Activated CD8-positive, alpha-beta T cell treated with anti-CD3 and anti-CD28 coated beads, Interleukin-2, amount 10 ng/mL, durations not matched to agents 7 days and 5 days (primary cell): ENCODE measurements at regions not wholly inside any gene's neighbourhood (a gene's known extent, or its start where the extent isn't known, plus 50 kb on each side); places are given as distances from the start of the nearest gene placed in this dataset.

Experiments
- ATAC-seq: fragments of 150-1000 bp; cut with Tn5 transposase; one replicate; pipeline ENCODE4 v1.10.0; 2021; ENCODE audit warnings: moderate library complexity
- CTCF ChIA-PET: fragments of 350-600 bp; sonication (Branson Sonifier 250); formaldehyde crosslinking; loops from one replicate; lab custom pipeline; 2021; ENCODE audit warnings: antibody characterized with exemption; lab: Charles Lee
- POLR2A ChIA-PET: fragments of 350-600 bp; sonication (Branson Sonifier 250); formaldehyde crosslinking; loops from one replicate; lab custom pipeline; 2021; ENCODE audit warnings: antibody characterized with exemption; lab: Charles Lee
- DNase-seq: peaks from one replicate; pipeline ENCODE4 v3.0.0-alpha.2; 2020
- H3K27ac Mint-ChIP-seq: one replicate; pipeline ENCODE4 v1.8.0; 2021; ENCODE audit warnings: mild to moderate bottlenecking, mixed read lengths
- H3K27me3 Mint-ChIP-seq: one replicate; pipeline ENCODE4 v1.8.0; 2021; ENCODE audit warnings: low read depth, mixed read lengths
- H3K36me3 Mint-ChIP-seq: one replicate; pipeline ENCODE4 v1.8.0; 2021; ENCODE audit warnings: low read depth, mixed read lengths
- H3K4me1 Mint-ChIP-seq: one replicate; pipeline ENCODE4 v1.8.0; 2021; ENCODE audit warnings: low read depth, mixed read lengths
- H3K4me3 Mint-ChIP-seq: one replicate; pipeline ENCODE4 v1.8.0; 2021; ENCODE audit warnings: mild to moderate bottlenecking, mixed read lengths
- H3K9me3 Mint-ChIP-seq: one replicate; pipeline ENCODE4 v1.8.0; 2022; ENCODE audit warnings: mixed read lengths; ENCODE audit not compliant: insufficient read depth

DNA sequence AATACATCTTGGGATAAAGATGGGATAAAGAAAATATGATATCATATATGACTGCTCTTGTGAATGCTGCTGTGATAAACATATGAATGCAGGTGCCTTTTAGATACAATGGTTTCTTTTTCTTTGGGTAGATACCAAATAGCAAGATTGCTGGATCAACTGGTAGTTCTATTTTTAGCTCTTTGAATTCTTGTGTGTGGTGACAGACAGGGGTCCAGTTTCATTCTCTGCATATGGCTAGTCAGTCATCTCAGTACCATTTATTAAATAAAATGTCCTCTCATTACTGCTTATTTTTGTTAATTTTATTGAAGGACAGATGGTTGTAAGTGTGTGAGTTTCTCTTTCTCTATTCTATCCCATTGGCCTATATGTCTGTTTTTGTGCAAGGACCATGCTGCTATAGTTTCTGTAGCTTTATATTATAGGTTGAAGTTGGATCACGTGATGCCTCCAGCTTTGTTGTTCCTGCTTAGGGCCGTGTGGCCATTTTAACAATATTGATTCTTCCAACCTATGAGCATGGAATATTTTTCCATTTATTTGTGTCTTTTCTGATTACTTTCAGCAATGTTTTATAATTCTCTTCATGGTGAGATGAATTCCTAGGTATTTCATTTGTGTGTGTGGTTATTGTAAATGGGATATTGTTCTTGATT lies 1089.8 kb upstream of the CADM2 start:
- no peaks in the 10 kb centered on the region for H3K4me1 Mint-ChIP-seq
- ATAC-seq (no peak), DNase-seq (no peak)
- no peaks in the 10 kb centered on the region for H3K27me3 Mint-ChIP-seq
- no peak overlapping the region for H3K27ac Mint-ChIP-seq
- ChIA-PET CTCF (no interaction called here), POLR2A (no interaction called here)
- peaks cover 12% of the 10 kb centered on the region for H3K9me3 Mint-ChIP-seq
- no peak overlapping the region for H3K4me3 Mint-ChIP-seq
- H3K36me3 Mint-ChIP-seq, result no peaks in the 10 kb centered on the region

DNA sequence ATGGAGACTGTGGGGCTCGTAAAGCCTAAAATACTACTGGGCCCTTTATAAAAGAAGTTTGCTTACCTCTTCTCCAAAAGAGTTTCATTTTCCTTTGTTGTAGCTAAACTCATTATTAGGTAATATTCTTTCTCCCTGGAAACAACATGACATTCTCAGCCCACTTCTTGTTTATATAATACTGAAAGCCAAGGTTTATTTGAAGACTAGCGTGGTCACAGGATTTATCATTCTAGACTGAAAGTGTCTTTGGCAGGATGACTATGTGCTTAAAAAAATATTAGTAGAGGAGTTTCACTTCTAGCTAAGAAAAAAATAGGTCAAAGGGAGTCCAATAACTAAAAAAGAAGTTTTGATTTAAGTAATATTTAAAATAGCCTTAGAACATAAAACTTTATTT lies 1085.2 kb upstream of the CADM2 start:
- Mint-ChIP-seq H3K27ac (no peak overlapping the region), H3K4me1 (no peaks in the 10 kb centered on the region), H3K27me3 (no peaks in the 10 kb centered on the region), H3K9me3 (peaks cover 12% of the 10 kb centered on the region), H3K36me3 (no peaks in the 10 kb centered on the region), H3K4me3 (no peak overlapping the region)
- ATAC-seq, result no peak
- ChIA-PET POLR2A (no interaction called here), CTCF (no interaction called here)
- DNase-seq, result no peak

DNA sequence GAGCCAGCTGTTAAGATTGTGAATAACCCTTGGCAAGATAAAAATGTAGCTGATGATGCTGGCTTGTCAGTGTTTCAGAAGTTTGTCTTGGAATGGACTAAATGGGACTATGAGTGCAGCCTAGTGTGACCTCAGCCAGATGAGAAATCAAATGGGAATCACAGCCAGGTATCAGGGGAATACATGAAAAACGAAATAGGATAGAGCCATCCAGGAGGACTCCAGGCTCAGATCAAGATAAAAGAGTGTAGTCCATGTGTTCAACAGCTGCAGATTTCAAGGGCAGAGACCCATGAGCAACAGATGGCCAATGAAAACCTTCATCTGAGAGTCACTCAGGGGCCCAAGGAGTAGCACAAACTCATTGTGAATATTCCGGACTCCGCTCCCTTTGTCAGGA lies 1080.9 kb upstream of the CADM2 start:
- DNase-seq, result no peak
- ChIA-PET CTCF (no interaction called here), POLR2A (no interaction called here)
- Mint-ChIP-seq H3K27ac (no peak overlapping the region), H3K9me3 (peaks cover 3% of the 10 kb centered on the region), H3K4me3 (no peak overlapping the region), H3K27me3 (no peaks in the 10 kb centered on the region), H3K4me1 (no peaks in the 10 kb centered on the region), H3K36me3 (no peaks in the 10 kb centered on the region)
- ATAC-seq, result no peak

DNA sequence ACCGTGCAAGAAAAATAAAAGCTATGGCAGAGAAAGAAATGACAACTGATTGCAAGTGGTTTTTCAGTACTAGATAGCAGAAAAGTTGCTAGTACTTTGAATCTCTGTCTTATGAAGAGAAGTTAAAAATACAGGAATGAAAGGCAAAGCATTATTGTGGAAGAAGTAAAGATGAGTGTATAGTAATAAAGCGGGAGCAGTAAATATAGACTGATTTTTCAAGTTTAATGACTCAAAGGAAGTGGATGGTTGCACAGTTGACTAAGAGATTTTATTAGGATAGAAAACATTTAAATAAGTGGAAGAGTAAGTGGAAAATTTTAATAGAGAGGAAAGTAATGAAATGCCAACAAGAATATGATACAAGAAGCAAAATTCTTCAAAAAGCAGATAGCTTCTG lies 1076.1 kb upstream of the CADM2 start:
- H3K36me3 Mint-ChIP-seq, result no peaks in the 10 kb centered on the region
- no peaks in the 10 kb centered on the region for H3K4me1 Mint-ChIP-seq
- POLR2A ChIA-PET, result no interaction called here
- CTCF ChIA-PET, result no interaction called here
- no peak overlapping the region for H3K27ac Mint-ChIP-seq
- no peak for DNase-seq
- no peak overlapping the region for H3K4me3 Mint-ChIP-seq
- no peaks in the 10 kb centered on the region for H3K27me3 Mint-ChIP-seq
- ATAC-seq, result no peak
- peaks cover 10% of the 10 kb centered on the region for H3K9me3 Mint-ChIP-seq

DNA sequence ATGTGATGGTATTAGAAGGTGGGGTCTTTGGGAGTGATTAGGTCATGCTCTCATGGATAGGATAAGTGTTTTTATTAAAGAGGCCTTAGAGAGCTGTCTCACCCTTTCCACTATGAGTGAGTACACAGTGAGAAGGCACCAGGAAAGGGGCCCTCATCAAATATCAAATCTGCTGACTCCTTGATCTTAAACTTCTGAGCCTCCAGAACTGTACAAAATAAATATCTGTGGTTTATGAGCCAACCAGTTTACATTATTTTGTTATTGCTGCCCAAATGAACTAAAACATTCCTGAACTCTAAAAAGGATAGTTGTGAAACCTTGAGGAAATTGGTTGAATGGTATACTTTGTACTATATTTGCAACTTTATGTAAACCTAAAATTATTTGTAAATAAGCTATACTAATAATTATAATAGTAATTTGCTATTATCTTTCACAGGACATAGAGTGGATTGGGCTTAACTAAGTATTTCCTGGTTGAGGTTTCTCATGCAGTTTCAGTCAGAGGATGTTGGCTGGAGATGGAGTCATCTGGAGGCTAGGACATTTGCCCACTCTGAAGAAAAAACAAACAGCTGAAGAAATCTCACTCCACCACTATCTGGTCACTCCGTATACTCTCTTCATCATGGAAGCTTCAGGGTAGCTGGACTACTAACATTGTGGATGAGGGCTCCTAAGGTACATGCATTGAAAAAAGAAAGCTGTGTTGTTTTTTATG lies 1068.6 kb upstream of the CADM2 start:
- H3K4me3 Mint-ChIP-seq, result no peak overlapping the region
- H3K27ac Mint-ChIP-seq, result no peak overlapping the region
- H3K9me3 Mint-ChIP-seq, result peaks cover 3% of the 10 kb centered on the region
- no peaks in the 10 kb centered on the region for H3K4me1 Mint-ChIP-seq
- POLR2A ChIA-PET, result no interaction called here
- no peak for ATAC-seq
- CTCF ChIA-PET, result no interaction called here
- no peaks in the 10 kb centered on the region for H3K36me3 Mint-ChIP-seq
- no peaks in the 10 kb centered on the region for H3K27me3 Mint-ChIP-seq
- no peak for DNase-seq

DNA sequence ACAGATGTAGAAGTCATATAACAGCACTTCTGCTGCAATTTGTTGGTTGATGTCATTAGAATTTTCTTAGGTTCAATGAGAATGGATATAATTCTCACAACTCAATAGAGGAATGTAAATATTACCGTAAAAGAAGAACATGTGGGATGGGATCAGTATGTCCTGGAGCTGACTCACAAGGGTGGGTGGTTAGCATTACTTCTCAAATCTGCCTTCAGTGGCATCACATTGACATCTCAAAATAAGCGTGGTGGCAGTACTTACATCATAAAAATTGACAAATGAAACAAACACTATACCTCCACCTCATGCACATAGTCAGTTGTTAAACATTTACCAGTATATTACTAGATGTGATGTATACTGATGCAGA lies 1068.0 kb upstream of the CADM2 start:
- Mint-ChIP-seq H3K4me3 (no peak overlapping the region), H3K9me3 (peaks cover under 1% of the 10 kb centered on the region), H3K27ac (no peak overlapping the region), H3K36me3 (no peaks in the 10 kb centered on the region), H3K4me1 (no peaks in the 10 kb centered on the region), H3K27me3 (no peaks in the 10 kb centered on the region)
- ChIA-PET POLR2A (no interaction called here), CTCF (no interaction called here)
- ATAC-seq (no peak), DNase-seq (no peak)

DNA sequence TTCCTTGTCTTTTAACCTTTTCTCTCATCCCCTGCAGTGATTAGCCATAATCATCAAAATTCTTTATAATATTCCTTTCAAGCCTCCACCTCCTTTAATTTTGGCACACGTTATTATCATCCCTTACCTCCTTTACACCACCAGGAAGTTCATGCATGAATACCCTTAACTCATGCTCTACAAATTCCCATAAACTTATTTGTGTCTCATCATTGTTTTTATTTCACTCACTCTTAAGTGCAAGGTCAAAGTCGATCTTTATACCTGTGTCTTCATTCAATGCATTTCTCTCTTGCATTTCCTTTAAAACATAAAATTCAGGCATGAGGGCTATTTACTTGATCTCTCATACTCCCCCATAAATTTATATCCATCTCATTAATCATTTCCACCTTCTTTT lies 1064.6 kb upstream of the CADM2 start:
- Mint-ChIP-seq H3K4me3 (no peak overlapping the region), H3K27me3 (no peaks in the 10 kb centered on the region), H3K4me1 (no peaks in the 10 kb centered on the region), H3K27ac (no peak overlapping the region), H3K36me3 (no peaks in the 10 kb centered on the region), H3K9me3 (peaks cover 6% of the 10 kb centered on the region)
- no peak for ATAC-seq
- ChIA-PET CTCF (no interaction called here), POLR2A (no interaction called here)
- no peak for DNase-seq

DNA sequence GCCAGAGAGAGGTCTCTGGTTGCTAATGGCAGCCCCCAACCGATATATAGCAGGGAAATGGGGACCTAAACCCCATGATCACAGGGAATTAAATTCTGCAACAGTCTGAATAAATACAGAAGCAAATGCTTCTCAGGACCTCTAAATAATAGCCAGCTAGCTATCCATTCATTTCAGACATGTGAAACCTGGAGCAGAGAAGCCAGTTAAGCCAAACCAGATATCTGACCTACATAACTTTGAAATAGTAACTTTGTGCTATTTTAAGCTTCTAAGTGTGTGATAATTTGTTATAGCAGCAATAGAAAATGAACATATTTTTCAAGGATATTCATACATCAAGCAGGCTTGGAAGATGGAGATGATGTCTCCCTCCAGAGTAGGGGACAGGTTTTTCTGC lies 1062.9 kb upstream of the CADM2 start:
- CTCF ChIA-PET, result no interaction called here
- DNase-seq (no peak), ATAC-seq (no peak)
- Mint-ChIP-seq H3K27me3 (no peaks in the 10 kb centered on the region), H3K4me3 (no peak overlapping the region), H3K9me3 (peaks cover 11% of the 10 kb centered on the region), H3K27ac (no peak overlapping the region), H3K36me3 (no peaks in the 10 kb centered on the region), H3K4me1 (no peaks in the 10 kb centered on the region)
- POLR2A ChIA-PET, result no interaction called here

DNA sequence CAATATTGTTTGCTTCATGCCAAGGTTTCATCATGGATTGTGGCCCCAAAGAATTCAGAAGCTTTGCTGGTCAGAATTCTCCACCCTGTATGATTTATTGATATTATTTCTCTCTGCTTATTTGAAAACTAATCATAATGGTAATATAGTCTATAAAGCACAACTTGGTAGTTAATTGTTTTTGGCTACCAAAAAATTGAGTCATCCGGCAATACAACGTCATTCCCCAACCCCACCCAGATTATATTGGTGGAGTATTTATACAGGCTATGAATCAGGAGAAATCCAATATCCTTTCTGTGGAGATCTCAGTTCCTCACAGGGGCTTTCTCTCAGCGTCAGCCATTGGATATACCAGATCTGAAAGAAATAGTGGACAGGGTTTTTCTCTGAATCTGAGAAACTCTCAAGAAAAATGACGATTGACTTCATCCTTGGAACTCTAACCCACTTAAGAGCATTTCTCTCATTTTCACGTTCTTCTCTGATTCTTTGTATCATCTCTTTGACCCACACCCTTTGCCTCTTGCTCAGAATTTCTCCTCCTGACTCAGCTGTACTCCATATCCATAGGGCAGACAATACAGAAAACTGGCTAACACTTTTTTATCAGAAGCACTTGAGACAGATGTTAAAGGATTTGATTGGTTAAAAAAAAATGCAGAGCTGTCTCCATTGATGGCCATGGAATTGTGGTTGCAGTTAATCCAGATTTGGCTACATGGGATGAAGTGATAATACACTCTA lies 1055.8 kb upstream of the CADM2 start:
- DNase-seq, result no peak
- no peak overlapping the region for H3K4me3 Mint-ChIP-seq
- H3K27me3 Mint-ChIP-seq, result no peaks in the 10 kb centered on the region
- POLR2A ChIA-PET, result no interaction called here
- no peaks in the 10 kb centered on the region for H3K36me3 Mint-ChIP-seq
- CTCF ChIA-PET, result no interaction called here
- no peak for ATAC-seq
- no peak overlapping the region for H3K27ac Mint-ChIP-seq
- H3K9me3 Mint-ChIP-seq, result peaks cover 19% of the 10 kb centered on the region
- H3K4me1 Mint-ChIP-seq, result no peaks in the 10 kb centered on the region

DNA sequence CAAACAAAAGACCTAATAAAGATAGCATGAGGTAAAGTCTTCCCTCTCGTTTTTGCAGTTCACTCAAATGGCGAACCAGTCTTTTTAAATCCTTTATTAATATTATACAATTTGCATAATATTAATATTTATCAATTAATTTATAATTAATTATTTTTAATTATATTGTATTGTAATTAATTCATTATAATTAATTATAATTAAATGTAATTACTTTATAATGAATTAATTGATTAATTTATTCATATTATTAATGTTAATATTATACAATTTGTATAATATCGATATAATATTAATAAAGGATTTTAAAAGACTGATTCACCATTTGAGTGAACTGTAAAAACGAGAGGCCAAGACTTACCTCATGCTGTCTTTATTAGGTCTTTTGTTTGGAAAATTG lies 1045.4 kb upstream of the CADM2 start:
- POLR2A ChIA-PET, result no interaction called here
- ATAC-seq (no peak), DNase-seq (no peak)
- no peaks in the 10 kb centered on the region for H3K4me1 Mint-ChIP-seq
- CTCF ChIA-PET, result no interaction called here
- H3K27me3 Mint-ChIP-seq, result no peaks in the 10 kb centered on the region
- no peak overlapping the region for H3K27ac Mint-ChIP-seq
- no peaks in the 10 kb centered on the region for H3K9me3 Mint-ChIP-seq
- no peak overlapping the region for H3K4me3 Mint-ChIP-seq
- H3K36me3 Mint-ChIP-seq, result no peaks in the 10 kb centered on the region

DNA sequence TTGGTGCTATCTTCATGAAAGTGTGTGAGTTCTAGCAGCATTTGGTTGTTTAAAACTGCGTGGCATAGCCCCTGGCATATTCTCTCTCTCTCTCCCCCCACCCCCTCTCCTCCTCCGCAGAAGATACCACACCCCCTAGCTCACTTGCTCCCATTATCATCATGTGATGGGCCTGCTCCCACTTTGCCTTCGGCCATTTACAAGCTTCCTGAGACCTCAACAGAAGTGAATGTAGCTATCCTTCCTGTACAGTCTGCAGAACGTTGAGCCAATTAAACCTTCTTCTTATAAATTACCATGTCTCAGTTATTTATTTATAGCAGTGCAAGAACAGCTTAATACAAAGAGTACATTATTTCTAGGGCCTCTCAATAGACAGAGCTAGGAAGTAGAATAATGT lies 1032.5 kb upstream of the CADM2 start:
- CTCF ChIA-PET, result no interaction called here
- H3K27ac Mint-ChIP-seq, result no peak overlapping the region

DNA sequence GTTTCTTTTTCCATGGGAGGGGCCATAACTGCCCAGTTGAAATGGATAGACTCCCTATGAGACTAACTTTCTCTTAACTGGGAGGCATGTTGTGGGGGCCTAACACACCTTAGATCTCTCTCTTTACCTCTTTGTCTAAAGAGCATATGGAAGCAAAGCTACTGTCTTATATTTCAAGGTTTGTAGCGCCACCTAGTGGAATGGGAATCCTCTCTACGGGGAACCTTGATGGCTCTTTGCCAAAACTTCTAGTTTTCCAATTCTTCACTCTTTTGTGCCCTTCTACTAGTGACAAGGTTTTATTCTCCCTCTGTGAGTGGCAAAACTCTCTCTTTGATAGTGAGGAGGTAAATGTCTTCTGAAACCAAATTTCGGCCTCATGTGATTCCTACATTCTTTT lies 1030.4 kb upstream of the CADM2 start:
- no peaks in the 10 kb centered on the region for H3K27me3 Mint-ChIP-seq
- ATAC-seq (no peak), DNase-seq (no peak)
- peaks cover 11% of the 10 kb centered on the region for H3K9me3 Mint-ChIP-seq
- ChIA-PET CTCF (no interaction called here), POLR2A (no interaction called here)
- no peaks in the 10 kb centered on the region for H3K36me3 Mint-ChIP-seq
- H3K4me3 Mint-ChIP-seq, result no peak overlapping the region
- H3K4me1 Mint-ChIP-seq, result no peaks in the 10 kb centered on the region
- H3K27ac Mint-ChIP-seq, result no peak overlapping the region

More for the DNA sequence above, 1032.5 kb upstream of the CADM2 start:
- no peaks in the 10 kb centered on the region for H3K36me3 Mint-ChIP-seq
- ATAC-seq (no peak), DNase-seq (no peak)
- H3K27me3 Mint-ChIP-seq, result no peaks in the 10 kb centered on the region
- no peaks in the 10 kb centered on the region for H3K4me1 Mint-ChIP-seq
- no peak overlapping the region for H3K4me3 Mint-ChIP-seq
- peaks cover 7% of the 10 kb centered on the region for H3K9me3 Mint-ChIP-seq
- POLR2A ChIA-PET, result no interaction called here
